ENCODE measurements at regions not wholly inside any gene's neighbourhood (a gene's known extent, or its start where the extent isn't known, plus 50 kb on each side); places are given as distances from the start of the nearest gene placed in this dataset.

DNA sequence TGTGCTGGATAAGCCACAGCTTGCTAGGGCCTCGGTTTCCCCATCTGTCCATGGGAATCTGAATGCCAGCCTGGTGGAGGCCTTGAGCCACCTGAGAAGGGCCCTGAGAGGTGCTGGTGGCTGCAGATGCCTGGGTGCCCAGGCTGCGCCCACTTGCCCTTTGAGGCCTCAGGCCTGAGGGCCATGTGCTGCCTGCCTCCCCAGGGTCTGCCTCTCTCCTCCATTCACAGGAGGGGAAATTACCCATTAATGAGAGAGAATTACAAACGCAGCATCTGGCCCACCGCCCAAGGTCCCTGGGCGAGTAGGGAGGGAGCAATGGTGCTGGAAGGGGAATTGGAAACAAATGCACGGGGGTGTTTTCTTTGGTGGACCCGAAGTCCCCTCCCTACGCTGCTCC, 59.6 kb downstream of the BARX1 start:
- no peak overlapping the region for H2AK5ac ChIP-seq (ENCODE audit: low read depth, low read length)
- H3K4me3 ChIP-seq (ENCODE audit: extremely low read depth in 1 of 4, insufficient read depth in 2 of 4, low read depth in 3 of 4, low read length in 4 of 4), result no peak overlapping the region
- FAIRE-seq (no peak), DNase-seq (ENCODE audit: low read depth in 1 of 2, low spot score in 2 of 2) (no peak)
- no peak overlapping the region for H4K5ac ChIP-seq (ENCODE audit: insufficient read length, low read depth, low read length)
- H3K27me3 ChIP-seq (replicated peaks in 1 of 4; ENCODE audit: control insufficient read depth in 3 of 4, extremely low read depth in 1 of 4, insufficient read depth in 3 of 4, low read length in 3 of 4), result no peaks in the 10 kb centered on the region
- TF ChIP-seq BACH1 (IDR thresholded peaks at IDR 0.05; ENCODE audit: low read length), result no peak
- peaks cover 12 to 14% of the 10 kb centered on the region in 2 experiments; a peak in 3 of 4 replicates for H3K9me3 ChIP-seq (ENCODE audit: insufficient read depth in 2 of 2, low read depth in 1 of 2, low read length in 1 of 2)
- no peaks in the 10 kb centered on the region for H3K36me3 ChIP-seq (ENCODE audit: control insufficient read depth in 2 of 4, insufficient read depth in 4 of 4, low read length in 3 of 4)
- H3K4ac ChIP-seq (replicated peaks; ENCODE audit: insufficient read length, low read depth, low read length), result no peak overlapping the region
- H3K56ac ChIP-seq (replicated peaks; ENCODE audit: insufficient read length, low read depth, low read length), result no peak overlapping the region
- ChIA-PET CTCF (ENCODE audit: partially characterized antibody) (interaction anchor here (0.6 to 1.6 kb wide), 2 partner anchors 39 to 70 kb away, joined by 3 to 5 read pairs; no protein-coding TSS in a partner anchor), POLR2A (ENCODE audit: partially characterized antibody) (no interaction called here)
- no peak overlapping the region for H2AFZ ChIP-seq (ENCODE audit: low read length)
- no peak overlapping the region for H3K27ac ChIP-seq (ENCODE audit: low read depth, low read length)
- H3K23ac ChIP-seq (ENCODE audit: insufficient read length), result no peak overlapping the region
- H2BK120ac ChIP-seq (replicated peaks; ENCODE audit: low read depth, low read length), result no peak overlapping the region
- H3K4me2 ChIP-seq (ENCODE audit: insufficient read depth in 1 of 2, low read depth in 2 of 2, low read length in 2 of 2), result no peak overlapping the region
- 93% methylated on average over 8 of the region's 8 CpGs; no CpG with 5 or more reads in 1 of the 2 experiments for WGBS, 2 experiments (ENCODE audit: extremely low coverage in 1 of 2, insufficient coverage in 1 of 2, insufficient read length in 1 of 2, insufficient replicate concordance in 2 of 2, low coverage in 1 of 2, low lambda C conversion rate in 2 of 2, missing lambda C conversion rate in 1 of 2)
- H3K79me1 ChIP-seq (ENCODE audit: low read depth, low read length), result no peaks in the 10 kb centered on the region
- no peak overlapping the region for H3K9ac ChIP-seq (replicated peaks in 1 of 4; ENCODE audit: extremely low read depth in 1 of 4, low read depth in 3 of 4, low read length in 3 of 4)
- no peak overlapping the region for H4K91ac ChIP-seq (replicated peaks; ENCODE audit: insufficient read length, low read length)
- no peak overlapping the region for H2BK20ac ChIP-seq (ENCODE audit: low read length)
- no peak overlapping the region for H3K18ac ChIP-seq (ENCODE audit: extremely low read depth, low read length)
- H2BK5ac ChIP-seq (ENCODE audit: low read depth, low read length), result no peak overlapping the region
- no peak overlapping the region for H2BK15ac ChIP-seq (ENCODE audit: low read length)
- H3K14ac ChIP-seq (ENCODE audit: insufficient read length), result no peak overlapping the region
- H3K23me2 ChIP-seq (ENCODE audit: low read depth, low read length), result no peaks in the 10 kb centered on the region
- no peaks in the 10 kb centered on the region for H4K20me1 ChIP-seq (replicated peaks in 1 of 2; ENCODE audit: control insufficient read depth in 1 of 2, insufficient read depth in 2 of 2, low read length in 2 of 2)
- H4K8ac ChIP-seq (ENCODE audit: extremely low read depth, insufficient read depth, low read length), result no peak overlapping the region
- no peak overlapping the region for H2BK12ac ChIP-seq (ENCODE audit: low read depth, low read length)
- H3K79me2 ChIP-seq (ENCODE audit: control insufficient read depth in 1 of 2, insufficient read depth in 2 of 2, low read length in 2 of 2), result no peaks in the 10 kb centered on the region
- no peaks in the 10 kb centered on the region for H3K4me1 ChIP-seq (replicated peaks in 1 of 4; ENCODE audit: control insufficient read depth in 3 of 4, insufficient read depth in 4 of 4, low read length in 3 of 4)
